MM.1S (cell line): ENCODE measurements at regions not wholly inside any gene's neighbourhood (a gene's known extent, or its start where the extent isn't known, plus 50 kb on each side); places are given as distances from the start of the nearest gene placed in this dataset.

ENCODE experiments used
- DNase-seq: peaks from one replicate; pipeline ENCODE4 v3.0.0-alpha.2; 2015
- H2AFZ ChIP-seq: fragments of 300-600 bp; sonication (generic); 2 replicates; pipeline ENCODE4 v1.6.0; 2016; ENCODE audit warnings: antibody characterized with exemption, low read length
- H3F3A ChIP-seq: fragments of 300-600 bp; sonication (generic); 2 replicates; pipeline ENCODE4 v1.6.1; 2016; ENCODE audit warnings: mild to moderate bottlenecking, antibody characterized with exemption, low read length, moderate library complexity, mixed read lengths; ENCODE audit not compliant: insufficient read depth
- H3K27ac ChIP-seq: fragments of 300-600 bp; sonication (generic); 2 replicates; pipeline ENCODE4 v1.5.1; 2016; ENCODE audit warnings: mild to moderate bottlenecking, low read length
- H3K27me3 ChIP-seq: fragments of 300-600 bp; sonication (generic); replicated peaks from 2 replicates; pipeline ENCODE4 v1.6.0; 2016; ENCODE audit warnings: low read length; ENCODE audit not compliant: insufficient read depth
- H3K36me3 ChIP-seq: fragments of 300-600 bp; sonication (generic); replicated peaks from 2 replicates; pipeline ENCODE4 v1.6.1; 2016; ENCODE audit warnings: mild to moderate bottlenecking, low read length, mixed read lengths; ENCODE audit not compliant: insufficient read depth
- H3K4me1 ChIP-seq: fragments of 300-600 bp; sonication (generic); 2 replicates; pipeline ENCODE4 v1.6.1; 2016; ENCODE audit warnings: low read length, mixed read lengths
- H3K4me2 ChIP-seq: fragments of 300-600 bp; sonication (generic); 2 replicates; pipeline ENCODE4 v1.6.0; 2016; ENCODE audit warnings: low read depth, low read length
- H3K4me3 ChIP-seq: fragments of 300-600 bp; sonication (generic); 2 replicates; pipeline ENCODE4 v1.5.1; 2016; ENCODE audit warnings: low read length, mixed read lengths
- H3K79me2 ChIP-seq: fragments of 300-600 bp; sonication (generic); 2 replicates; pipeline ENCODE4 v1.6.1; 2016; ENCODE audit warnings: mixed run types, low read length, mixed read lengths
- H3K9ac ChIP-seq: fragments of 300-600 bp; sonication (generic); 2 replicates; pipeline ENCODE4 v1.6.1; 2016; ENCODE audit warnings: low read length, mixed read lengths
- H3K9me2 ChIP-seq: fragments of 300-600 bp; sonication (generic); replicated peaks from 2 replicates; pipeline ENCODE4 v1.6.1; 2016; ENCODE audit warnings: mild to moderate bottlenecking, low read length, mixed read lengths; ENCODE audit not compliant: insufficient read depth
- H3K9me3 ChIP-seq: fragments of 300-600 bp; sonication (generic); replicated peaks from 2 replicates; pipeline ENCODE4 v1.6.1; 2016; ENCODE audit warnings: mild to moderate bottlenecking, low read length, mixed read lengths; ENCODE audit not compliant: insufficient read depth
- H4K20me1 ChIP-seq: fragments of 300-600 bp; sonication (generic); 2 replicates; pipeline ENCODE4 v1.6.1; 2016; ENCODE audit warnings: mild to moderate bottlenecking, low read length, moderate library complexity, mixed read lengths; ENCODE audit not compliant: insufficient read depth
- CTCF ChIP-seq: fragments of 300-600 bp; sonication (generic); IDR thresholded peaks from 2 replicates; pipeline ENCODE4 v1.5.1; 2016; ENCODE audit warnings: antibody characterized with exemption, low read length, mixed read lengths
- EZH2 ChIP-seq: fragments of 300-600 bp; sonication (generic); optimal IDR thresholded peaks from 2 replicates; pipeline ENCODE3; 2017; ENCODE audit warnings: low read depth, mild to moderate bottlenecking, antibody characterized with exemption, low read length, mixed read lengths
- EZH2phosphoT487 ChIP-seq: fragments of 300-600 bp; sonication (generic); IDR thresholded peaks from 2 replicates; pipeline ENCODE4 v1.6.1; 2018; ENCODE audit warnings: antibody characterized with exemption, low read length

GRCh38 chr6:62971976-62972658 is 239.2 kb upstream of the FKBP1C start:
- Histone ChIP-seq H3K9ac (no peak overlapping the region), H2AFZ (no peak overlapping the region), H3K27ac (no peak overlapping the region), H3K4me3 (no peak overlapping the region), H3K27me3 (no peaks in the 10 kb centered on the region), H3K9me3 (no peaks in the 10 kb centered on the region), H3K36me3 (no peaks in the 10 kb centered on the region), H3K4me1 (no peaks in the 10 kb centered on the region), H3K79me2 (no peaks in the 10 kb centered on the region), H4K20me1 (no peaks in the 10 kb centered on the region), H3F3A (no peaks in the 10 kb centered on the region), H3K9me2 (no peaks in the 10 kb centered on the region), H3K4me2 (no peak overlapping the region)
- no peak for TF ChIP-seq EZH2
- DNase-seq = no peak

- H3K79me2 ChIP-seq = no peaks in the 10 kb centered on the region
- no peaks in the 10 kb centered on the region for H3K36me3 ChIP-seq
- H3K9me3 ChIP-seq = no peaks in the 10 kb centered on the region
- DNase-seq = peak; percentile 23
- no peak overlapping the region for H3K4me2 ChIP-seq
- no peaks in the 10 kb centered on the region for H4K20me1 ChIP-seq
- no peaks in the 10 kb centered on the region for H3K9me2 ChIP-seq
- no peaks in the 10 kb centered on the region for H3K4me1 ChIP-seq
- no peak overlapping the region for H3K4me3 ChIP-seq
- no peaks in the 10 kb centered on the region for H3F3A ChIP-seq
- no peak for TF ChIP-seq CTCF
- no peak for TF ChIP-seq EZH2phosphoT487
- TF ChIP-seq EZH2 = no peak
- no peaks in the 10 kb centered on the region for H3K27me3 ChIP-seq
- H3K9ac ChIP-seq = no peak overlapping the region
- no peak overlapping the region for H3K27ac ChIP-seq
- no peak overlapping the region for H2AFZ ChIP-seq
Observed at GRCh38 chr6:62974452-62974851, 236.8 kb upstream of the FKBP1C start.

GRCh38 chr6:62976566-62976965 is 234.7 kb upstream of the FKBP1C start:
- Histone ChIP-seq H3K79me2 (no peaks in the 10 kb centered on the region), H3K4me3 (no peak overlapping the region), H3F3A (no peaks in the 10 kb centered on the region), H2AFZ (no peak overlapping the region), H3K4me2 (no peak overlapping the region), H3K27ac (no peak overlapping the region), H4K20me1 (no peaks in the 10 kb centered on the region), H3K9me3 (no peaks in the 10 kb centered on the region), H3K9me2 (no peaks in the 10 kb centered on the region), H3K27me3 (no peaks in the 10 kb centered on the region), H3K4me1 (no peaks in the 10 kb centered on the region), H3K36me3 (no peaks in the 10 kb centered on the region), H3K9ac (no peak overlapping the region)
- no peak for TF ChIP-seq CTCF
- DNase-seq = no peak

GRCh38 chr6:62978920-62979319 is 232.3 kb upstream of the FKBP1C start:
- Histone ChIP-seq H3F3A (no peaks in the 10 kb centered on the region), H3K4me1 (no peaks in the 10 kb centered on the region), H3K27ac (no peak overlapping the region), H3K4me2 (no peak overlapping the region), H3K36me3 (no peaks in the 10 kb centered on the region), H4K20me1 (no peaks in the 10 kb centered on the region), H3K4me3 (no peak overlapping the region), H2AFZ (no peak overlapping the region), H3K9ac (no peak overlapping the region), H3K79me2 (no peaks in the 10 kb centered on the region), H3K9me2 (no peaks in the 10 kb centered on the region), H3K27me3 (no peaks in the 10 kb centered on the region), H3K9me3 (no peaks in the 10 kb centered on the region)
- no peak for TF ChIP-seq EZH2
- TF ChIP-seq CTCF = no peak
- no peak for TF ChIP-seq EZH2phosphoT487
- DNase-seq = no peak
